ENCODE measurements at regions not wholly inside any gene's neighbourhood (a gene's known extent, or its start where the extent isn't known, plus 50 kb on each side); places are given as distances from the start of the nearest gene placed in this dataset.
"Not testable (repeated sequence)": the region's sequence is repeated elsewhere in the genome, so short reads cannot be mapped to it uniquely, and the experiment has no call there.

DNA sequence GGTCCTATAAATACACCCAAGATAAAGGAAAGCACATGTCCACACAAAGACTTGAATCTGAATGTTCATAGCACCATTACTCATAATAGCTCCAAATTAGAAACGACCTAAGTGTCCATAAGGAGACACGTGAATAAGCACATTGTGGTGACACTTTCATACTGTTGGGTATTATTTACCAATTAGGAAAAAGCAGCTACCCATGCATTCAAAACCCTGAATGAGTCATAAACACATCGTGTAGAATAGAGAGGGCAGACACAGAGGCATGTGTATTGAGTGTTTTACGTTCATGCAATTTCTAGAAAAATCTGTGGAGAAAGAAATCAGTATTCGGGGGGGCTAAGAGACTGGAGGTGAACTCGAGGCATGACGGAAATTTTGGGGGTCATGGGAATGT is 396.7 kb downstream of the THBS2 start:
- Mint-ChIP-seq H3K27me3 (ENCODE audit: unreplicated experiment) (no peaks in the 10 kb centered on the region), H3K4me1 (ENCODE audit: low read depth, unreplicated experiment) (no peaks in the 10 kb centered on the region), H3K27ac (ENCODE audit: unreplicated experiment) (no peak overlapping the region), H3K4me3 (ENCODE audit: unreplicated experiment) (no peak overlapping the region), H3K36me3 (ENCODE audit: unreplicated experiment) (no peaks in the 10 kb centered on the region), H3K9me3 (ENCODE audit: unreplicated experiment) (no peaks in the 10 kb centered on the region)
- no peak for DNase-seq
- TF ChIP-seq, protein P1, sequence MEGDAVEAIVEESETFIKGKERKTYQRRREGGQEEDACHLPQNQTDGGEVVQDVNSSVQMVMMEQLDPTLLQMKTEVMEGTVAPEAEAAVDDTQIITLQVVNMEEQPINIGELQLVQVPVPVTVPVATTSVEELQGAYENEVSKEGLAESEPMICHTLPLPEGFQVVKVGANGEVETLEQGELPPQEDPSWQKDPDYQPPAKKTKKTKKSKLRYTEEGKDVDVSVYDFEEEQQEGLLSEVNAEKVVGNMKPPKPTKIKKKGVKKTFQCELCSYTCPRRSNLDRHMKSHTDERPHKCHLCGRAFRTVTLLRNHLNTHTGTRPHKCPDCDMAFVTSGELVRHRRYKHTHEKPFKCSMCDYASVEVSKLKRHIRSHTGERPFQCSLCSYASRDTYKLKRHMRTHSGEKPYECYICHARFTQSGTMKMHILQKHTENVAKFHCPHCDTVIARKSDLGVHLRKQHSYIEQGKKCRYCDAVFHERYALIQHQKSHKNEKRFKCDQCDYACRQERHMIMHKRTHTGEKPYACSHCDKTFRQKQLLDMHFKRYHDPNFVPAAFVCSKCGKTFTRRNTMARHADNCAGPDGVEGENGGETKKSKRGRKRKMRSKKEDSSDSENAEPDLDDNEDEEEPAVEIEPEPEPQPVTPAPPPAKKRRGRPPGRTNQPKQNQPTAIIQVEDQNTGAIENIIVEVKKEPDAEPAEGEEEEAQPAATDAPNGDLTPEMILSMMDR (IDR thresholded peaks at IDR 0.05; ENCODE audit: partially characterized antibody, unreplicated experiment) = no peak

- Mint-ChIP-seq H3K4me1 (ENCODE audit: low read depth, unreplicated experiment) (no peaks in the 10 kb centered on the region), H3K36me3 (ENCODE audit: unreplicated experiment) (no peaks in the 10 kb centered on the region), H3K4me3 (ENCODE audit: unreplicated experiment) (no peak overlapping the region), H3K27me3 (ENCODE audit: unreplicated experiment) (no peaks in the 10 kb centered on the region), H3K9me3 (ENCODE audit: unreplicated experiment) (peaks cover 2% of the 10 kb centered on the region), H3K27ac (ENCODE audit: unreplicated experiment) (no peak overlapping the region)
- TF ChIP-seq, protein P1 (IDR thresholded peaks at IDR 0.05; ENCODE audit: partially characterized antibody, unreplicated experiment) = no peak
- DNase-seq = no peak
Measured at GRCh38 chr6:168852376-168852884, 401.2 kb downstream of the THBS2 start.

DNA sequence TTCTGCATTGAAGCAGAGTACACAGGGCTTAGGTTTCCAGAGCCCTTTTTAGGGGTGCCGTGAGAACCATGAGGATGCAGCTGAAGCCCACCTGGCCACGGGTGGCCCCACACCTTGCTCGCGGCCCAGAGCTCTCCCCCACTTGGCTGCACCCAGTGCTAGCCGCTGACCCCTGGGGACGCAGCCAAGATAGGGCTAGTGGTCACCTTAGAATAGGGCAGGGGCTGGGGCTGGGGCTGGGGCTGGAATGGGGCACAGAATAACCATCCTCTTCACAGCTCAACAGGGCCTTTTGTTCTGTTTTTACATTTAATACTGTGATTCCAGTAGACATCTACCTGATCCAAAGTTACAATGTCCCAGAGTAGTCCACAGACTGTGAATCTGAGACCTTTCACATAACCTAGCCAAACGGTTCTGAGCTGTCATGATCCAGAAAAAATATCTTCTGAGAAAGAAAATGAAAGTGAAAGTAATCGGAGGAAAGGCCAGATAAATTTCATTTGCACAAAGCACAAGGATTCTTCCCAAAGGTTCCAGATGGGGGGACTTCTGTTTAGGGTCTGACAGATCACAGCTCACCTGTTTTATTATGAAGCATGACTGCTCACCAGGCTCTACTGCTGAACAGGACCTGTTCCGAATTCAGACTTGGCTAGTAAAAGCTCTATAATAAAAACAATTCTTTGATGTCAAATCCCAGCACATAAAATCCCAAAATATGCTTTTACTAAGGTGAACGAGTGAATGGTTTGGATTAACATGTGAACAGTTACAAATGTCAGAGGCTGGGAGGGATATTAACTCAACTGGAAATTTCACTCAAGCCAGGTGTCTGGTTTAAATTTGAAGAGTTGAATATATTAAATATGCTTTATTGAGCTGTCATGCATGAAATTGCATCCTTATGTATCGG is 401.9 kb downstream of the THBS2 start:
- H3K4me3 Mint-ChIP-seq (ENCODE audit: unreplicated experiment) = no peak overlapping the region
- H3K9me3 Mint-ChIP-seq (ENCODE audit: unreplicated experiment) = peaks cover 2% of the 10 kb centered on the region
- no peaks in the 10 kb centered on the region for H3K27me3 Mint-ChIP-seq (ENCODE audit: unreplicated experiment)
- TF ChIP-seq, protein P1 (IDR thresholded peaks at IDR 0.05; ENCODE audit: partially characterized antibody, unreplicated experiment) = no peak
- H3K4me1 Mint-ChIP-seq (ENCODE audit: low read depth, unreplicated experiment) = no peaks in the 10 kb centered on the region
- no peaks in the 10 kb centered on the region for H3K36me3 Mint-ChIP-seq (ENCODE audit: unreplicated experiment)
- H3K27ac Mint-ChIP-seq (ENCODE audit: unreplicated experiment) = no peak overlapping the region
- DNase-seq = no peak

DNA sequence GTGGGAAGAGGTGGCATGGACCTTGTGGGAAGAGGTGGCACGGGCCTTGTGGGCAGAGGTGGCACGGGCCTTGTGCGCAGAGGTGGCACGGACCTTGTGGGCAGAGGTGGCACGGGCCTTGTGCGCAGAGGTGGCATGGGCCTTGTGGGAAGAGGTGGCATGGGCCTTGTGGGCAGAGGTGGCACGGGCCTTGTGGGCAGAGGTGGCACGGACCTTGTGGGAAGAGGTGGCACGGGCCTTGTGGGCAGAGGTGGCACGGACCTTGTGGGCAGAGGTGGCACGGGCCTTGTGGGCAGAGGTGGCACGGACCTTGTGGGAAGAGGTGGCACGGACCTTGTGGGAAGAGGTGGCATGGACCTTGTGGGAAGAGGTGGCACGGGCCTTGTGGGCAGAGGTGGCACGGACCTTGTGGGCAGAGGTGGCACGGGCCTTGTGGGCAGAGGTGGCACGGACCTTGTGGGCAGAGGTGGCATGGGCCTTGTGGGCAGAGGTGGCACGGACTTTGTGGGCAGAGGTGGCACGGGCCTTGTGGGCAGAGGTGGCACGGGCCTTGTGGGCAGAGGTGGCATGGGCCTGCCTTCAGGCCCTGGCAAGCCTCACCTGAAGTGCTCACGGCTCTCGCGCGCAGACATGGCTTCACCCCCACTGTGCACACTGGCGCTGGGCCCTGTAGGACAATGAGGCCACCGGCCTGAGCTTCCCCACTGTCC is 403.5 kb downstream of the THBS2 start:
- H3K27ac Mint-ChIP-seq (ENCODE audit: unreplicated experiment); DNase-seq: not testable (repeated sequence)

GRCh38 chr6:168849459-168849858 is 404.2 kb downstream of the THBS2 start:
- no peak for DNase-seq
- peaks cover 7% of the 10 kb centered on the region for H3K4me1 Mint-ChIP-seq (ENCODE audit: low read depth, unreplicated experiment)
- no peak overlapping the region for H3K27ac Mint-ChIP-seq (ENCODE audit: unreplicated experiment)
- H3K4me3 Mint-ChIP-seq (ENCODE audit: unreplicated experiment) = no peak overlapping the region
- TF ChIP-seq, protein P1 (IDR thresholded peaks at IDR 0.05; ENCODE audit: partially characterized antibody, unreplicated experiment) = no peak
- no peaks in the 10 kb centered on the region for H3K36me3 Mint-ChIP-seq (ENCODE audit: unreplicated experiment)
- H3K9me3 Mint-ChIP-seq (ENCODE audit: unreplicated experiment) = peaks cover 2% of the 10 kb centered on the region
- no peaks in the 10 kb centered on the region for H3K27me3 Mint-ChIP-seq (ENCODE audit: unreplicated experiment)

More for the DNA sequence above, 403.5 kb downstream of the THBS2 start:
- H3K4me3 Mint-ChIP-seq (ENCODE audit: unreplicated experiment); H3K27me3 Mint-ChIP-seq (ENCODE audit: unreplicated experiment); H3K9me3 Mint-ChIP-seq (ENCODE audit: unreplicated experiment); H3K36me3 Mint-ChIP-seq (ENCODE audit: unreplicated experiment); H3K4me1 Mint-ChIP-seq (ENCODE audit: low read depth, unreplicated experiment): not testable (repeated sequence)
